A549 (cell line): ENCODE measurements at regions not wholly inside any gene's neighbourhood (a gene's known extent, or its start where the extent isn't known, plus 50 kb on each side); places are given as distances from the start of the nearest gene placed in this dataset.
A peak's percentile ranks its signal among the peaks of the same experiment; 100 is the strongest.

Experiments used
- ATAC-seq, 2 experiments: fragments of 200-7000 bp in 1 of 2; fragments of >200 bp in 1 of 2; cut with Nextera tagmentation in 1 of 2; cut with Tn5 transposase in 1 of 2; 3 replicates each; pipeline versions ENCODE4 v1.8.0 to v1.9.1; 2018 to 2020; ENCODE audit warnings: mild to moderate bottlenecking in 1 of 2, moderate library complexity in 1 of 2
- CTCF ChIA-PET: fragments of 300-600 bp; sonication (Branson Sonifier 250); formaldehyde crosslinking; extraction: SDS; loops from one replicate; lab custom pipeline; 2021; ENCODE audit warnings: antibody characterized with exemption, inconsistent platforms; lab: Yijun Ruan, JAX
- POLR2A ChIA-PET: fragments of 350-600 bp; formaldehyde crosslinking; extraction: SDS; loops from one replicate; lab custom pipeline; 2021; ENCODE audit warnings: antibody characterized with exemption, inconsistent platforms; lab: Yijun Ruan, JAX
- DNase-seq, 2 experiments: peaks; one replicate each; pipeline versions ENCODE4 v3.0.0 to v3.0.0-alpha.2; 2011 to 2016; ENCODE audit warnings: low read depth in 1 of 2, low spot score in 1 of 2
- FAIRE-seq: peaks from 2 replicates; lab custom pipeline; 2011; peaks lifted over from hg19 to GRCh38; lab: Jason Lieb, UNC
- H3K27ac ChIP-seq, 2 experiments: fragments of >200 bp; sonication (Bioruptor Twin); formaldehyde crosslinking; 3 replicates each; pipeline ENCODE4 v1.5.1; 2016 to 2017
- H3K4me1 ChIP-seq: fragments of >200 bp; sonication (Bioruptor Twin); formaldehyde crosslinking; 3 replicates; pipeline ENCODE4 v1.6.1; 2016
- H3K4me2 ChIP-seq: fragments of >200 bp; sonication (Bioruptor Twin); formaldehyde crosslinking; 3 replicates; pipeline ENCODE4 v1.6.1; 2016
- H3K4me3 ChIP-seq: fragments of >200 bp; sonication (Bioruptor Twin); formaldehyde crosslinking; 3 replicates; pipeline ENCODE4 v1.5.1; 2016
- H3K9me3 ChIP-seq: fragments of >200 bp; sonication (Bioruptor Twin); formaldehyde crosslinking; 3 replicates; pipeline ENCODE4 v1.6.1; 2016
- CBX2 ChIP-seq: fragments of 200-600 bp; sonication (generic); IDR thresholded peaks from 2 replicates; pipeline ENCODE4 v1.6.1; 2016; ENCODE audit warnings: low read depth, mild to moderate bottlenecking, borderline replicate concordance
- CBX8 ChIP-seq: fragments of 200-600 bp; sonication (generic); IDR thresholded peaks from 2 replicates; pipeline ENCODE4 v1.6.1; 2016
- CHD2 ChIP-seq: fragments of 150-350 bp; IDR thresholded peaks from 2 replicates; pipeline ENCODE4 v1.6.1; 2014; ENCODE audit warnings: low read length; ENCODE audit not compliant: partially characterized antibody
- CTCF ChIP-seq: fragments of >200 bp; sonication (Bioruptor Twin); formaldehyde crosslinking; IDR thresholded peaks from 3 replicates; pipeline ENCODE4 v1.5.1; 2016
- EHF ChIP-seq: fragments of 250-450 bp; sonication (Bioruptor Pico); IDR thresholded peaks from 2 replicates; pipeline ENCODE4 v1.5.0; 2020; ENCODE audit warnings: mild to moderate bottlenecking
- EP300 ChIP-seq, 2 experiments: fragments of >200 bp; sonication (Bioruptor Twin); formaldehyde crosslinking; IDR thresholded peaks; 2 replicates in 1 of 2; 3 replicates in 1 of 2; pipeline ENCODE4 v1.6.1; 2016 to 2017
- FOSL2 ChIP-seq, 2 experiments: fragments of 450-650 bp in 1 of 2; fragments of >200 bp in 1 of 2; sonication (Bioruptor Twin) in 1 of 2; formaldehyde crosslinking; IDR thresholded peaks; 2 replicates each; pipeline versions ENCODE4 v1.5.0 to v1.6.1; 2016 to 2020; ENCODE audit warnings: mild to moderate bottlenecking in 1 of 2, moderate library complexity in 1 of 2
- FOXS1 ChIP-seq: fragments of 250-450 bp; sonication (Bioruptor Pico); IDR thresholded peaks from 2 replicates; pipeline ENCODE4 v1.5.0; 2020; ENCODE audit warnings: mild to moderate bottlenecking, moderate library complexity
- HES2 ChIP-seq: fragments of >200 bp; sonication (Bioruptor Twin); formaldehyde crosslinking; IDR thresholded peaks from 2 replicates; pipeline ENCODE4 v1.6.1; 2016
- HOXA7 ChIP-seq: fragments of 250-450 bp; sonication (Bioruptor Pico); IDR thresholded peaks from 2 replicates; pipeline ENCODE4 v1.5.0; 2020; ENCODE audit warnings: mild to moderate bottlenecking, moderate library complexity
- JUNB ChIP-seq: fragments of >200 bp; sonication (Bioruptor Twin); formaldehyde crosslinking; IDR thresholded peaks from 2 replicates; pipeline ENCODE4 v1.6.1; 2016
- KDM1A ChIP-seq: fragments of 200-600 bp; sonication (generic); IDR thresholded peaks from 2 replicates; pipeline ENCODE4 v1.6.1; 2016; ENCODE audit warnings: low read depth, mild to moderate bottlenecking
- KDM5A ChIP-seq: fragments of 200-600 bp; sonication (generic); IDR thresholded peaks from 2 replicates; pipeline ENCODE4 v1.6.1; 2016; ENCODE audit warnings: antibody characterized with exemption, mild to moderate bottlenecking
- NR3C1 ChIP-seq: fragments of >200 bp; sonication (Bioruptor Twin); formaldehyde crosslinking; IDR thresholded peaks from 3 replicates; pipeline ENCODE4 v1.6.1; 2017
- POLR2A ChIP-seq: IDR thresholded peaks from 2 replicates; pipeline ENCODE4 v1.6.1; 2012; ENCODE audit warnings: mild to moderate bottlenecking, low read length
- RAD21 ChIP-seq, 2 experiments: fragments of >200 bp in 1 of 2; sonication (Bioruptor Twin) in 1 of 2; formaldehyde crosslinking in 1 of 2; IDR thresholded peaks in 1 of 2; conservative IDR thresholded peaks in 1 of 2; 2 replicates in 1 of 2; 3 replicates in 1 of 2; pipeline ENCODE4 v1.6.1; 2012 to 2018; ENCODE audit warnings: inconsistent platforms in 1 of 2
- RCOR1 ChIP-seq: fragments of 150-350 bp; IDR thresholded peaks from 2 replicates; pipeline ENCODE4 v1.6.1; 2014; ENCODE audit warnings: antibody characterized with exemption, low read length, low read depth
- RFX5 ChIP-seq: fragments of 450-650 bp; IDR thresholded peaks from 2 replicates; pipeline ENCODE4 v1.7.1; 2014; ENCODE audit warnings: antibody characterized with exemption, mild to moderate bottlenecking, moderate library complexity
- SMC3 ChIP-seq: fragments of >200 bp; sonication (Bioruptor Twin); formaldehyde crosslinking; IDR thresholded peaks from 3 replicates; pipeline ENCODE4 v1.6.1; 2018; ENCODE audit warnings: inconsistent platforms
- TP53 ChIP-seq: fragments of 250-450 bp; sonication (Bioruptor Pico); IDR thresholded peaks from 2 replicates; pipeline ENCODE4 v1.5.0; 2021; ENCODE audit warnings: mild to moderate bottlenecking, moderate library complexity
- USF2 ChIP-seq: fragments of 450-650 bp; IDR thresholded peaks from 2 replicates; pipeline ENCODE4 v1.6.1; 2014; ENCODE audit warnings: antibody characterized with exemption
- ZC3H11A ChIP-seq: fragments of 450-650 bp; IDR thresholded peaks from 2 replicates; pipeline ENCODE4 v1.6.1; 2014; ENCODE audit warnings: antibody characterized with exemption, mild to moderate bottlenecking
- WGBS: methylation state at CpG from one replicate; pipeline ENCODE4 v1.1.6; 2017; ENCODE audit errors: missing lambda C conversion rate; 5-methylcytosine and 5-hydroxymethylcytosine counted together

- POLR2A ChIA-PET = no interaction called here
- Histone ChIP-seq H3K4me1 (no peaks in the 10 kb centered on the region), H3K4me3 (no peak overlapping the region), H3K27ac (no peak overlapping the region), H3K4me2 (no peak overlapping the region), H3K9me3 (no peaks in the 10 kb centered on the region)
- TF ChIP-seq CHD2 = no peak
- no peak for TF ChIP-seq NR3C1
- FAIRE-seq = no peak
- WGBS = 30% methylated on average over 6 of the region's 6 CpGs
- no peak for ATAC-seq
- CTCF ChIA-PET = interaction anchor here (0.8 to 1.3 kb wide), 3 partner anchors 18 to 228 kb away, joined by 3 read pairs; no protein-coding TSS in a partner anchor
- no peak for DNase-seq
Observed at GRCh38 chr4:175946472-175947116, 119.0 kb upstream of the WDR17 start.

- ChIA-PET POLR2A (no interaction called here), CTCF (interaction anchor here (1.0 to 2.3 kb wide), 3 partner anchors 18 to 394 kb away, joined by 3 to 6 read pairs (median 3); no protein-coding TSS in a partner anchor)
- FAIRE-seq = no peak
- 0% methylated on average over 4 of the region's 4 CpGs for WGBS
- TF ChIP-seq CBX2 = no peak
- peak; percentile 45 to 64 for TF ChIP-seq RAD21 (conservative IDR thresholded peaks at IDR 0.05 in 1 of 2, IDR thresholded peaks at IDR 0.05 in 1 of 2)
- TF ChIP-seq SMC3 = peak; percentile 51
- peak; percentile 45 for TF ChIP-seq CTCF
- H3K27ac ChIP-seq = no peak overlapping the region
- peak in 1 of 2 experiments; percentile 17 for DNase-seq
- H3K4me2 ChIP-seq = no peak overlapping the region
- ATAC-seq = no peak
- H3K4me3 ChIP-seq = no peak overlapping the region
- H3K4me1 ChIP-seq = no peaks in the 10 kb centered on the region
- H3K9me3 ChIP-seq = no peaks in the 10 kb centered on the region
Observed at GRCh38 chr4:175947117-175947722, 118.4 kb upstream of the WDR17 start.

GRCh38 chr4:175951794-175952193 is 113.8 kb upstream of the WDR17 start:
- no peaks in the 10 kb centered on the region for H3K4me1 ChIP-seq
- WGBS = 17% methylated on average over 1 of the region's 1 CpG
- ChIA-PET POLR2A (no interaction called here), CTCF (no interaction called here)
- TF ChIP-seq FOSL2 (IDR thresholded peaks at IDR 0.05) = no peak
- 0 out of 2 replicates have a peak, but pooled peaks have one; percentile 15 for TF ChIP-seq FOSL2 (CRISPR knock-in tag; IDR thresholded peaks at IDR 0.05)
- no peak for TF ChIP-seq EP300 (IDR thresholded peaks at IDR 0.05)
- TF ChIP-seq EHF (CRISPR knock-in tag) = no peak
- no peak overlapping the region for H3K27ac ChIP-seq
- DNase-seq = peak in 1 of 2 experiments; percentile 37
- no peak overlapping the region for H3K4me3 ChIP-seq
- H3K4me2 ChIP-seq = peak overlapping the region; percentile 24; the same call in 1 of the 3 replicates
- H3K9me3 ChIP-seq = no peaks in the 10 kb centered on the region
- FAIRE-seq = no peak
- ATAC-seq = peak; percentile 83 to 85

GRCh38 chr4:175953116-175953515 is 112.5 kb upstream of the WDR17 start:
- CTCF ChIA-PET = no interaction called here
- no peak overlapping the region for H3K27ac ChIP-seq
- FAIRE-seq = no peak
- 66% methylated on average over 2 of the region's 2 CpGs for WGBS
- DNase-seq = no peak
- TF ChIP-seq RAD21 (conservative IDR thresholded peaks at IDR 0.05 in 1 of 2, IDR thresholded peaks at IDR 0.05 in 1 of 2) (no peak), CBX2 (no peak), ZC3H11A (no peak), RCOR1 (no peak), CBX8 (no peak), HES2 (no peak), KDM1A (no peak), USF2 (no peak), NR3C1 (no peak), HOXA7 (CRISPR knock-in tag) (no peak), RFX5 (no peak), TP53 (CRISPR knock-in tag) (no peak), POLR2A (no peak), FOXS1 (no peak), JUNB (no peak), KDM5A (no peak)
- ATAC-seq = no peak
- H3K9me3 ChIP-seq = no peaks in the 10 kb centered on the region
- H3K4me2 ChIP-seq = no peak overlapping the region
- no peaks in the 10 kb centered on the region for H3K4me1 ChIP-seq
- POLR2A ChIA-PET = no interaction called here
- H3K4me3 ChIP-seq = no peak overlapping the region
